HG02885 (cell line): ENCODE measurements at regions not wholly inside any gene's neighbourhood (a gene's known extent, or its start where the extent isn't known, plus 50 kb on each side); places are given as distances from the start of the nearest gene placed in this dataset.
"Not testable (repeated sequence)": the region's sequence is repeated elsewhere in the genome, so short reads cannot be mapped to it uniquely, and the experiment has no call there.

Experiments used
- ATAC-seq: cut with Tn5 transposase; IDR thresholded peaks from one replicate; pipeline ENCODE4 v1.9.1; 2021; ENCODE audit warnings: mild to moderate bottlenecking; ENCODE audit not compliant: unreplicated experiment, poor library complexity

GRCh38 chr5:17748941-17749340 lies 114.7 kb downstream of the TAF11L14 start:
- no peak for ATAC-seq

GRCh38 chr5:17755406-17755805 lies 121.1 kb downstream of the TAF11L14 start:
- ATAC-seq: not testable (repeated sequence)

GRCh38 chr5:17761326-17761725 lies 127.1 kb downstream of the TAF11L14 start:
- no peak for ATAC-seq

GRCh38 chr5:17763301-17763700 lies 129.0 kb downstream of the TAF11L14 start:
- no peak for ATAC-seq

- no peak for ATAC-seq
Observed at GRCh38 chr5:17766031-17766430, 131.8 kb downstream of the TAF11L14 start.

- ATAC-seq: no peak
Observed at GRCh38 chr5:17769277-17769676, 135.0 kb downstream of the TAF11L14 start.

GRCh38 chr5:17772232-17772631 lies 138.0 kb downstream of the TAF11L14 start:
- no peak for ATAC-seq

GRCh38 chr5:17785774-17786173 lies 151.5 kb downstream of the TAF11L14 start:
- ATAC-seq: no peak

GRCh38 chr5:17788351-17788750 lies 154.1 kb downstream of the TAF11L14 start:
- ATAC-seq: no peak

GRCh38 chr5:17794201-17794600 lies 159.9 kb downstream of the TAF11L14 start:
- no peak for ATAC-seq

GRCh38 chr5:17794815-17795214 lies 160.6 kb downstream of the TAF11L14 start:
- no peak for ATAC-seq

- ATAC-seq: no peak
Observed at GRCh38 chr5:17796142-17796541, 161.9 kb downstream of the TAF11L14 start.

GRCh38 chr5:17796757-17797396 lies 162.6 kb downstream of the TAF11L14 start:
- ATAC-seq: no peak

- ATAC-seq: no peak
Observed at GRCh38 chr5:17799521-17799920, 165.3 kb downstream of the TAF11L14 start.

GRCh38 chr5:17801595-17801994 lies 167.3 kb downstream of the TAF11L14 start:
- ATAC-seq: no peak

GRCh38 chr5:17802256-17802655 lies 168.0 kb downstream of the TAF11L14 start:
- ATAC-seq: no peak

- ATAC-seq: no peak
Observed at GRCh38 chr5:17803971-17804370, 169.7 kb downstream of the TAF11L14 start.

- ATAC-seq: no peak
Observed at GRCh38 chr5:17805227-17805825, 171.1 kb downstream of the TAF11L14 start.

GRCh38 chr5:17806818-17807468 lies 172.7 kb downstream of the TAF11L14 start:
- no peak for ATAC-seq

GRCh38 chr5:17808566-17808965 lies 174.3 kb downstream of the TAF11L14 start:
- no peak for ATAC-seq

- ATAC-seq: no peak
Observed at GRCh38 chr5:17810734-17811133, 176.5 kb downstream of the TAF11L14 start.

- no peak for ATAC-seq
Observed at GRCh38 chr5:17813214-17813613, 179.0 kb downstream of the TAF11L14 start.
